CD4-positive, alpha-beta T cell treated with Interferon alpha-2 for 1 hour (primary cell): ENCODE measurements at regions not wholly inside any gene's neighbourhood (a gene's known extent, or its start where the extent isn't known, plus 50 kb on each side); places are given as distances from the start of the nearest gene placed in this dataset.

Source experiments
- DNase-seq, 2 donors: peaks; one replicate each; pipeline ENCODE4 v3.0.0-alpha.2; 2020 to 2022

GRCh38 chr15:25183581-25184251 lies 228.9 kb downstream of the SNRPN start:
- DNase-seq, result no peak

GRCh38 chr15:25184356-25185155 lies 229.8 kb downstream of the SNRPN start:
- DNase-seq, result no peak

DNA sequence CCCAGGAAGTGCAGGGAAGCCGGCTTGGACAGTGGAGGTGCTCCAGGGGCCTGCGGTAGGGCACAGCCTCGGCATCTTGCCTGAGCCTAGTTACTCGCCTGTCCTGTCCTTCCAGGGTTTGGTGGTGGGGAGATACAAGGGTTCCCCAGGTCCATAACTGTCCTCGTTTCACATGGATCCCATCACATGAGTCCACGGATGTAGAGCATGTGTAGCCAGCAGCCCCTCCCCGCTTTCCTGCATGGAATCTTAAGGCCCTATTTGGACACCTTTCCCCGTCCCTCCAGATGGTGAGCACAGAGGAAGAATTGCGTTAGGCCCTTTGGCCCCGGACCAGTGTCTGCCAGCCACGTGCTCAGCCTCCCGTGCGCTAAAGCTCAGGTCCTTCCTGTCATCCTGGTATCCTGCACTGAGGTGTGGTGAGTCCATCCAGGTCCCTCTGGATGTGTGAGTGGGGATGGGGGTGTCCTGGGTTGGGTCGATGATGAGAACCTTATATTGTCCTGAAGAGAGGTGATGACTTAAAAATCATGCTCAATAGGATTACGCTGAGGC lies 230.4 kb downstream of the SNRPN start:
- DNase-seq, result no peak

GRCh38 chr15:25185791-25186190 lies 231.0 kb downstream of the SNRPN start:
- DNase-seq, result no peak

DNA sequence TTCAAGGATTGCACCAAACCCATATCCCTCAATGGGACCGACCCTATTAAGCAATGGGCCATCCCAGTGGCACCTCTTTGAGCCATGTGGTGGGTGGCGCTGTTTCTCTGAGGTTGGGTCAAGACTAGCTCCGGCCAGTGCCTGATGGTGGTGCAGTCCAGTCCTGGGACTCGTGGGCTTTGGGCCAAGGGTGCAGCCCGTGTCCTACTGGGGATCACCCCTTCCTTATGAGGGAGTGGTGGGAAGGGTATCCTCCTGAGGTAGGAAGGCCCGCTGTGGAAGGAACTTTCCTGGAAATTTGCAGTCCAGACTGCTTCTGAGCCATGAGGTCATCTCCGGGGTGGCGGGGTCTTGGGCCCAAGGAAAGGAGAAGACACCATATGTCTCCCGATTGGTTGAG lies 231.6 kb downstream of the SNRPN start:
- no peak for DNase-seq

DNA sequence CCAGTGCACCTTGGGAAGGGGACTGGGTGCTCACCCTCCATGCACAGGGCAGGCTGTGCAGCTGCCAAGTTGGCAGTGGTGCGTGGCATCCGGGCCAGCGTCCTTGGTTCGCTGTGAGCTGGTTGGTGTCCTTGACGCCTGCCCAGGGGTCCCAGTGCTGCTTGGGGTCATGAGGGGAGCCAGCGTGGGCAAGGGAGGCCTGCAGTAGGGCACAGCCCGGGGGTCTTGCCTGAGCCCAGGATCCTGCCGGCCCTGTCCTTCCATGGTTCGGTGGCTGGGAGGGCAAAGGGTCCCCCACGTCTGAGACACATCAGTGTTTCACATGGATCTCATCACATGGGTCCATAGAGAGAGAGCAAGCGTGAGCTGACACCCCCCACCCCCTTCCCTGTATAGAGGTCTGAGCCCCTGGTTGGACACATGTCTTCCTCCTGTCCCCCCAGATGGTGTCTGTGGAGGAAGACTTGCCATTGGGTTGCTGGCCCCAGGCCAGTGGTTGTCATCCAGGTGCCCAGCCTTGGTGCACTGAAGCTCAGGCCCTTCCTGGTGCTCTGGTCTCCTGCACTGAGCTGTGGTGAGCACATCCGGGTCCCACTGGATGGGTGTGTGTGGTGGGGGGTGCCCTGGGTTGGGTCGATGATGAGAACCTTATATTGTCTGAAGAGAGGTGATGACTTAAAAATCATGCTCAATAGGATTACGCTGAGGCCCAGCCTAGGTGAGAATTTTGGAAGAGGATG lies 232.3 kb downstream of the SNRPN start:
- DNase-seq, result no peak

- no peak for DNase-seq
These were observed 233.3 kb downstream of the SNRPN start for GRCh38 chr15:25188051-25188450.

- no peak for DNase-seq
These were observed 233.8 kb downstream of the SNRPN start for GRCh38 chr15:25188551-25189101.

GRCh38 chr15:25189551-25189950 lies 234.8 kb downstream of the SNRPN start:
- no peak for DNase-seq

GRCh38 chr15:25192651-25193050 lies 237.9 kb downstream of the SNRPN start:
- no peak for DNase-seq

GRCh38 chr15:25207369-25207768 lies 231.5 kb downstream of the UBE3A start:
- DNase-seq, result no peak

DNA sequence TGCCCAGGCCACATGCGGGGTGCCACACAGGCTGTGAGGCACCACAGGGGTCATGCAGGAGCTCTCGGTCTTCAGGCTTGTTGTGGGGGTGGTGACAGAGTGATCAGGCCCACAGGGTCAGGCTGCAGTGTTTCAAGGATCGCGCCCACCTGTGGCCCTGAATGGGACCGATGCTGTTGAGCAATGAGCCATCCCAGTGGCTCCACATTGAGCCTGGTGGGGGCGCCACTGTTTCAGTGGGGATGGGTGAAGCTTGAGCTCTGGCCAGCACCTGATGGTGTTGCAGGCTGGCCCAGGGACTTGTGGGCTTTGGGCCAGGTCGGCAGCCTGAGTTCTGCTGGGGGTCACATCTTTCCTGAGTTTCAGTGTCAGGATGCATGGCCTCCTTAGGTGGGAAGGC lies 230.1 kb downstream of the UBE3A start:
- DNase-seq, result no peak

GRCh38 chr15:25220834-25221233 lies 218.0 kb downstream of the UBE3A start:
- no peak for DNase-seq

- no peak for DNase-seq
These were observed 214.4 kb downstream of the UBE3A start for GRCh38 chr15:25224396-25224795.

GRCh38 chr15:25226360-25226759 lies 212.5 kb downstream of the UBE3A start:
- DNase-seq, result no peak

- DNase-seq, result no peak
These were observed 210.6 kb downstream of the UBE3A start for GRCh38 chr15:25228261-25228660.

DNA sequence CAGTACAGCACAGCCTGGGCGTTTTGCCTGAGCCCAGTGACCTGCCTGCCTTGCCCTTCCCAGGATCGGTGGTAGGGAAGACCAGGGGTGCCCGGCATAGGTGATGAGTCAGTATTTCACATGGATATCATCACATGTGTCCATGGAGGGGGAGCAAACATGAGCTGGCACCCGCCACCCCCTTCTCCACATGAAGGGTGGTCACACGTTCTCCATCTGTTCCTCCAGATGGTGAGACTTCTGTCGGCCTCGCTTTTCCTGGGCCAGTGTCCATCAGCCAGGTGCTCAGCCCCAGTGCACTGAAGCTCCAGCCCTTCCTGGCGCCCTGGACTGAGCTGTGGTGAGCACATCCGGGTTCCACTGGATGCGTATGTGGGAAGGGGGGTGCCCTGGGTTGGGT lies 208.4 kb downstream of the UBE3A start:
- DNase-seq, result no peak

DNA sequence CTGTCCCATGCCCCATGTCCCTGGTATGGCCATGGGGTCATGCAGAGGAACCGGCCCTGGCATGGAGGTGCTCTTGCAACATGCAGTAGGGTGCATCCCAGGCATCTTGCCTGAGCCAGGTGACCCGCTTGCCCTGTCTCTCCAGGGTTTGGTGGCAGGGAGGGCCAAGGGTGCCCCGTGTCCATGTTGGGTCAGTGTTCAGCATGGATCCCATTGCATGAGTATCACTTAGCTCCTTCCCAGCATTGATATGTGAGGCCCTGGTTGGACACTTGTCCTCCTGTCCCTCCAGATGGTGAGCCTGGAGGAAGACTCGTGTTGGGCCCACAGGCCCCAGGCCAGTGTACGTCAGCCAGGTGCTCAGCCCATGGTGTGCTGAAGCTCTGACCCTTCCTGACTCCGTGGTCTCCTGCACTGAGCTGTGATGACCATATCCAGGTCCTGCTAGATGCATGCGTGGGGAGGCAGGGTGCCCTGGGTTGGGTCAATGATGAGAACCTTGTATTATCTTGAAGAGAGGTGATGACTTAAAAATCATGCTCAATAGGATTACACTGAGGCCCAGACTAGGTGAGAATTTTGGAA lies 205.0 kb downstream of the UBE3A start:
- no peak for DNase-seq

DNA sequence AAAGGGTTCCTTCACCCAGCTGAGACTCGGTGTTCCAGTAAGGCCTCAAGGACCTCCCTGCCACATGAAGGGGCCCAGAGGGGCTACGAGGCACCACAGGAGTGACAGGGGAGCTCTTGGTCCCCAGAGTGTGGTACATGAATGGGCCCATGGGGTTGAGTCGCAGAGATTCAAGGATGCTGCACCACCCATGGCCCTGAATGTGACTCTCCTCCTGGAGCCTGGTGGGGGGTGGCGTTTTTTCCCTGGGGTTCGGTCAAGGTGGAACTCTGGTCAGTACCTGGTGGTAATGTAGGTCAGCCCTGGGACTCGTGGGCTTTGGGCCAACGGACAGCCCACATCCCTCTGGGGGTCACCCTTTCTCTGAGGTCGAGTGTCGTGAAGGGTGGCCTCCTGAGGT lies 204.0 kb downstream of the UBE3A start:
- DNase-seq, result no peak

DNA sequence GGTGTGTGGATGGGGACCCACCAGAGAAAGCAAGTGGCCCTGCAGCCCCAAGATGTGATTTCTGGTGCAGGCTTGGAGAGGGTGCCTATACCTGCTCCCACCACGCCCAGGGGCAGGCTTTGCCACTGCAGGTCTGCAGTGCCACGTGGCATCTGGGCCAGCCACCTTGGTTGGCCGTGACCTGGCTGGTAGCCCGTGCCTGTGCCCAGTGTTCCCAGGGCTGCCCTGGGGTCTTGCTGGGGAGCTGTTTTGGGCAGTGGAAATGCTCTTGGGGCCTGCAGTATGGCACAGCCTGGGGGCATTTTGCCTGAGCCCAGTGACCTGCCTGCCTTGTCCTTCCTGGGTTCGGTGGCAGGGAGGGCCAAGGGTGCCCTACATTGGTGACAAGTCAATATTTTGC lies 203.4 kb downstream of the UBE3A start:
- DNase-seq, result no peak

- DNase-seq, result no peak
These were observed 202.5 kb downstream of the UBE3A start for GRCh38 chr15:25236143-25236860.

GRCh38 chr15:25236861-25237155 lies 202.0 kb downstream of the UBE3A start:
- DNase-seq, result no peak
